Endometrium (tissue), 2 donors: ENCODE measurements at regions not wholly inside any gene's neighbourhood (a gene's known extent, or its start where the extent isn't known, plus 50 kb on each side); places are given as distances from the start of the nearest gene placed in this dataset.

Experiments
- FAIRE-seq: peaks from 2 replicates; lab custom pipeline; 2012; peaks lifted over from hg19 to GRCh38; lab: Jason Lieb, UNC
- donor health status: control.
- donor health status: control.

- no peak for FAIRE-seq
These were observed 51.8 kb upstream of the ADGRA1 start for GRCh38 chr10:133035952-133036351.

GRCh38 chr10:133034762-133035161, 53.0 kb upstream of the ADGRA1 start:
- FAIRE-seq: no peak

GRCh38 chr10:133034092-133034491, 53.6 kb upstream of the ADGRA1 start:
- no peak for FAIRE-seq

- no peak for FAIRE-seq
These were observed 54.0 kb upstream of the ADGRA1 start for GRCh38 chr10:133033742-133034048.

- no peak for FAIRE-seq
These were observed 54.6 kb upstream of the ADGRA1 start for GRCh38 chr10:133032976-133033741.

- FAIRE-seq: no peak
These were observed 55.5 kb upstream of the ADGRA1 start for GRCh38 chr10:133032231-133032630.

GRCh38 chr10:133031541-133032125, 56.1 kb upstream of the ADGRA1 start:
- FAIRE-seq: no peak

- FAIRE-seq: no peak
These were observed 56.9 kb upstream of the ADGRA1 start for GRCh38 chr10:133030781-133031180.

- no peak for FAIRE-seq
These were observed 57.6 kb upstream of the ADGRA1 start for GRCh38 chr10:133030126-133030525.

- no peak for FAIRE-seq
These were observed 58.8 kb upstream of the ADGRA1 start for GRCh38 chr10:133028956-133029355.

GRCh38 chr10:133028158-133028557, 59.6 kb upstream of the ADGRA1 start:
- no peak for FAIRE-seq

GRCh38 chr10:133027482-133027881, 60.2 kb upstream of the ADGRA1 start:
- FAIRE-seq: no peak

GRCh38 chr10:133026726-133027395, 60.9 kb upstream of the ADGRA1 start:
- FAIRE-seq: no peak

GRCh38 chr10:133026171-133026570, 61.6 kb upstream of the ADGRA1 start:
- no peak for FAIRE-seq

GRCh38 chr10:133025558-133026090, 62.1 kb upstream of the ADGRA1 start:
- FAIRE-seq: no peak

- FAIRE-seq: no peak
These were observed 62.8 kb upstream of the ADGRA1 start for GRCh38 chr10:133024704-133025557.

GRCh38 chr10:133023216-133023843, 64.4 kb upstream of the ADGRA1 start:
- no peak for FAIRE-seq

- no peak for FAIRE-seq
These were observed 65.0 kb upstream of the ADGRA1 start for GRCh38 chr10:133022776-133023100.

- FAIRE-seq: no peak
These were observed 65.6 kb upstream of the ADGRA1 start for GRCh38 chr10:133021963-133022775.

- FAIRE-seq: no peak
These were observed 66.4 kb upstream of the ADGRA1 start for GRCh38 chr10:133021116-133021962.
